GM18498 (cell line): ENCODE measurements at regions not wholly inside any gene's neighbourhood (a gene's known extent, or its start where the extent isn't known, plus 50 kb on each side); places are given as distances from the start of the nearest gene placed in this dataset.

ENCODE experiments used
- ATAC-seq: cut with Tn5 transposase; IDR thresholded peaks from one replicate; pipeline ENCODE4 v1.9.1; 2021; ENCODE audit warnings: mild to moderate bottlenecking, moderate library complexity; ENCODE audit not compliant: unreplicated experiment

GRCh38 chr6:84422380-84422968, 195.0 kb upstream of the CEP162 start:
- ATAC-seq: peak; percentile 69

- no peak for ATAC-seq
Measured at GRCh38 chr6:84421031-84421430, 193.6 kb upstream of the CEP162 start.

GRCh38 chr6:84417260-84417659, 189.8 kb upstream of the CEP162 start:
- no peak for ATAC-seq

- ATAC-seq: no peak
Measured at GRCh38 chr6:84416043-84416657, 188.7 kb upstream of the CEP162 start.

- no peak for ATAC-seq
Measured at GRCh38 chr6:84415517-84415916, 188.1 kb upstream of the CEP162 start.

GRCh38 chr6:84415068-84415467, 187.6 kb upstream of the CEP162 start:
- no peak for ATAC-seq

- ATAC-seq: no peak
Measured at GRCh38 chr6:84414531-84414930, 187.1 kb upstream of the CEP162 start.

- no peak for ATAC-seq
Measured at GRCh38 chr6:84411060-84411629, 183.7 kb upstream of the CEP162 start.

GRCh38 chr6:84409911-84410310, 182.5 kb upstream of the CEP162 start:
- ATAC-seq: no peak

GRCh38 chr6:84408028-84408427, 180.6 kb upstream of the CEP162 start:
- no peak for ATAC-seq

- no peak for ATAC-seq
Measured at GRCh38 chr6:84403545-84403944, 176.1 kb upstream of the CEP162 start.

- no peak for ATAC-seq
Measured at GRCh38 chr6:84399003-84399402, 171.6 kb upstream of the CEP162 start.

- no peak for ATAC-seq
Measured at GRCh38 chr6:84392261-84392660, 164.8 kb upstream of the CEP162 start.

- no peak for ATAC-seq
Measured at GRCh38 chr6:84390851-84391250, 163.4 kb upstream of the CEP162 start.

GRCh38 chr6:84390334-84390733, 162.9 kb upstream of the CEP162 start:
- no peak for ATAC-seq

GRCh38 chr6:84379142-84379541, 151.7 kb upstream of the CEP162 start:
- no peak for ATAC-seq

GRCh38 chr6:84372290-84372689, 144.8 kb upstream of the CEP162 start:
- ATAC-seq: no peak

- no peak for ATAC-seq
Measured at GRCh38 chr6:84371681-84372080, 144.2 kb upstream of the CEP162 start.

GRCh38 chr6:84362193-84362821, 134.9 kb upstream of the CEP162 start:
- no peak for ATAC-seq

GRCh38 chr6:84361372-84362192, 134.1 kb upstream of the CEP162 start:
- no peak for ATAC-seq

- no peak for ATAC-seq
Measured at GRCh38 chr6:84360039-84360438, 132.6 kb upstream of the CEP162 start.
